Astrocyte (in vitro differentiated cells and primary cell): ENCODE measurements at regions not wholly inside any gene's neighbourhood (a gene's known extent, or its start where the extent isn't known, plus 50 kb on each side); places are given as distances from the start of the nearest gene placed in this dataset.

ENCODE experiments used
- EZH2 ChIP-seq: IDR thresholded peaks from 2 replicates; pipeline ENCODE4 v1.6.1; 2012; ENCODE audit warnings: mild to moderate bottlenecking, low read length, inconsistent platforms; ENCODE audit not compliant: insufficient read depth
- TF ChIP-seq, protein P1 (sequence below): IDR thresholded peaks from 2 replicates; pipeline ENCODE4 v1.5.1; 2011; ENCODE audit warnings: low read depth, mild to moderate bottlenecking, inconsistent platforms, low read length, moderate library complexity; ENCODE audit not compliant: insufficient read depth

DNA sequence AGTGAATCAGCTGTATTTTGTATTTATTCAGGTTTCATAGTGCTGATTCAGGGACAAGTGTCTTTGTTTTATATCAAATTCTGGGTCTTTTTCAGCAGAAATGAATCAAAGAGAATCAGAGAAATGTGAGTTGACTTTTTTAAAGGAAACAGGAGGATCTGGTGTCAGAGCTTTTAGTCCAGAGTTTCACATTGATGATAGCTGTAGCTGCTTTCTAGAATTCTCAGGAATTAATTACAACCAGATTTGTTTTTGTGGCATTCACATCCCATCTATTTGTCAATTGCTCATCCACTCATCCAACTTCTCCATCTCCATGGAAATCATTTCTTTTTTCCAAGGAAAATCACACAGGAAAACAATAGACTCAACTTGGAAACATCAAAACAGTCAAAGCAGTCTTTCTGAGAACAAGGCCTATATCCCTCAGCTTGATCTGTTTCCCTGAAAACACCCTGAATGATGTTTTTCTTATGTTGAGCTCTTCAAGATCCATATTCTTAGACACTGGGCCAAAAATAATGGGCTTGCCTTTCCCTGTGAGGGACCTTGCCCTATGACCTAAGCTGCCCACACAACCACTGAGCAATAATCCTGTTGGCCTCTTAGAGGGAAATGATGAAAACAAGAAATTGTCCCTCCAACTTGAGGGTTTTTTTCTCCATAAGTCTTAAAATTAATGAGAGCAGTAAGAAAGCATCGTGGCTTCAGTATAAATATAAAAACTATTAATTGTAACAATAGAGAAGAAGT is 249.5 kb upstream of the FN1 start:
- TF ChIP-seq, protein P1, sequence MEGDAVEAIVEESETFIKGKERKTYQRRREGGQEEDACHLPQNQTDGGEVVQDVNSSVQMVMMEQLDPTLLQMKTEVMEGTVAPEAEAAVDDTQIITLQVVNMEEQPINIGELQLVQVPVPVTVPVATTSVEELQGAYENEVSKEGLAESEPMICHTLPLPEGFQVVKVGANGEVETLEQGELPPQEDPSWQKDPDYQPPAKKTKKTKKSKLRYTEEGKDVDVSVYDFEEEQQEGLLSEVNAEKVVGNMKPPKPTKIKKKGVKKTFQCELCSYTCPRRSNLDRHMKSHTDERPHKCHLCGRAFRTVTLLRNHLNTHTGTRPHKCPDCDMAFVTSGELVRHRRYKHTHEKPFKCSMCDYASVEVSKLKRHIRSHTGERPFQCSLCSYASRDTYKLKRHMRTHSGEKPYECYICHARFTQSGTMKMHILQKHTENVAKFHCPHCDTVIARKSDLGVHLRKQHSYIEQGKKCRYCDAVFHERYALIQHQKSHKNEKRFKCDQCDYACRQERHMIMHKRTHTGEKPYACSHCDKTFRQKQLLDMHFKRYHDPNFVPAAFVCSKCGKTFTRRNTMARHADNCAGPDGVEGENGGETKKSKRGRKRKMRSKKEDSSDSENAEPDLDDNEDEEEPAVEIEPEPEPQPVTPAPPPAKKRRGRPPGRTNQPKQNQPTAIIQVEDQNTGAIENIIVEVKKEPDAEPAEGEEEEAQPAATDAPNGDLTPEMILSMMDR = no peak
- TF ChIP-seq EZH2 = no peak
